NCI-H226 (cell line): ENCODE measurements at regions not wholly inside any gene's neighbourhood (a gene's known extent, or its start where the extent isn't known, plus 50 kb on each side); places are given as distances from the start of the nearest gene placed in this dataset.

Experiments used
- DNase-seq: peaks from one replicate; pipeline ENCODE4 v3.0.0-alpha.2; 2015

GRCh38 chr16:65226077-65226476 is 104.2 kb upstream of the CDH11 start:
- no peak for DNase-seq

- no peak for DNase-seq
Measured at GRCh38 chr16:65225488-65225887, 103.6 kb upstream of the CDH11 start.

- DNase-seq = no peak
Measured at GRCh38 chr16:65224994-65225393, 103.1 kb upstream of the CDH11 start.

- DNase-seq = no peak
Measured at GRCh38 chr16:65224471-65224870, 102.6 kb upstream of the CDH11 start.

GRCh38 chr16:65223335-65223734 is 101.5 kb upstream of the CDH11 start:
- DNase-seq = no peak

GRCh38 chr16:65222536-65222935 is 100.7 kb upstream of the CDH11 start:
- no peak for DNase-seq

- DNase-seq = no peak
Measured at GRCh38 chr16:65222049-65222448, 100.2 kb upstream of the CDH11 start.

GRCh38 chr16:65219786-65220185 is 97.9 kb upstream of the CDH11 start:
- no peak for DNase-seq

- DNase-seq = no peak
Measured at GRCh38 chr16:65218348-65218747, 96.5 kb upstream of the CDH11 start.

GRCh38 chr16:65213866-65214595 is 92.2 kb upstream of the CDH11 start:
- DNase-seq = no peak

GRCh38 chr16:65212791-65213190 is 90.9 kb upstream of the CDH11 start:
- DNase-seq = no peak

- DNase-seq = no peak
Measured at GRCh38 chr16:65212240-65212639, 90.4 kb upstream of the CDH11 start.

GRCh38 chr16:65202461-65202860 is 80.6 kb upstream of the CDH11 start:
- no peak for DNase-seq

GRCh38 chr16:65201511-65201910 is 79.6 kb upstream of the CDH11 start:
- no peak for DNase-seq

GRCh38 chr16:65200857-65201256 is 79.0 kb upstream of the CDH11 start:
- DNase-seq = no peak

GRCh38 chr16:65200156-65200773 is 78.4 kb upstream of the CDH11 start:
- no peak for DNase-seq

- no peak for DNase-seq
Measured at GRCh38 chr16:65196420-65197075, 74.7 kb upstream of the CDH11 start.

GRCh38 chr16:65195998-65196397 is 74.1 kb upstream of the CDH11 start:
- peak; percentile 56 for DNase-seq

- no peak for DNase-seq
Measured at GRCh38 chr16:65185241-65185778, 63.4 kb upstream of the CDH11 start.

- no peak for DNase-seq
Measured at GRCh38 chr16:65181071-65181561, 59.3 kb upstream of the CDH11 start.

GRCh38 chr16:65178151-65178550 is 56.3 kb upstream of the CDH11 start:
- peak; percentile 49 for DNase-seq

GRCh38 chr16:65176603-65177002 is 54.7 kb upstream of the CDH11 start:
- no peak for DNase-seq

- DNase-seq = no peak
Measured at GRCh38 chr16:65172356-65172755, 50.5 kb upstream of the CDH11 start.
